ENCODE measurements at regions not wholly inside any gene's neighbourhood (a gene's known extent, or its start where the extent isn't known, plus 50 kb on each side); places are given as distances from the start of the nearest gene placed in this dataset.

DNA sequence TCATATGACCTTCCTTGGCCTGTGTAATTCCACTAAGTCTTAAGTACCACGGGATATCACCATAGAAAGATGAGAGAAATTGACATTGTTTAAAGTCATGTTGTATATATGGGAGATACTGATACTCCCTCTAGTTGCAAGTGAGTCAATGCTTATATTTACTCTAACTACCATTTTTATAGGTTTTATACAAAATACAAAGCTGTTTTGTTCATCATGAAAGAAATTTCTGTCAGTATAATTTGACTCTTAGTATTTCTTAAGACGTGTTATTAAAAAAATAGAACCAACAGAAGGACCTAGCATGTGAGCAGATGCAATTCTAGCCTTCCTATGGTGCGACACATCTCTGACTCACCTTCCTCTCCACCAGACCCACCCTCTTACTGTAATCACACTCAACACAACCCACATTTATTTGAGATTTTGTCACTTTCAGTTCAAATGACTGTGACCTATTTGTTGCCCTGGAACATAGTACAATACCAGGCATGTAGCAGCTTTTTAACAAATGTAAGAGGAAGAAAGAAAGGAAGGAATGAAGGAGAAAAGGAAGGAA is 453.1 kb downstream of the CMPK2 start:
- TF ChIP-seq, protein P1, sequence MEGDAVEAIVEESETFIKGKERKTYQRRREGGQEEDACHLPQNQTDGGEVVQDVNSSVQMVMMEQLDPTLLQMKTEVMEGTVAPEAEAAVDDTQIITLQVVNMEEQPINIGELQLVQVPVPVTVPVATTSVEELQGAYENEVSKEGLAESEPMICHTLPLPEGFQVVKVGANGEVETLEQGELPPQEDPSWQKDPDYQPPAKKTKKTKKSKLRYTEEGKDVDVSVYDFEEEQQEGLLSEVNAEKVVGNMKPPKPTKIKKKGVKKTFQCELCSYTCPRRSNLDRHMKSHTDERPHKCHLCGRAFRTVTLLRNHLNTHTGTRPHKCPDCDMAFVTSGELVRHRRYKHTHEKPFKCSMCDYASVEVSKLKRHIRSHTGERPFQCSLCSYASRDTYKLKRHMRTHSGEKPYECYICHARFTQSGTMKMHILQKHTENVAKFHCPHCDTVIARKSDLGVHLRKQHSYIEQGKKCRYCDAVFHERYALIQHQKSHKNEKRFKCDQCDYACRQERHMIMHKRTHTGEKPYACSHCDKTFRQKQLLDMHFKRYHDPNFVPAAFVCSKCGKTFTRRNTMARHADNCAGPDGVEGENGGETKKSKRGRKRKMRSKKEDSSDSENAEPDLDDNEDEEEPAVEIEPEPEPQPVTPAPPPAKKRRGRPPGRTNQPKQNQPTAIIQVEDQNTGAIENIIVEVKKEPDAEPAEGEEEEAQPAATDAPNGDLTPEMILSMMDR (conservative IDR thresholded peaks at IDR 0.05; ENCODE audit: low read depth, low read length), result no peak
- no peak for TF ChIP-seq EZH2 (IDR thresholded peaks at IDR 0.05; ENCODE audit: low read length, unreplicated experiment)
- no peak for TF ChIP-seq EZH2phosphoT487 (IDR thresholded peaks at IDR 0.05; ENCODE audit: borderline replicate concordance, low read length)
